Umbilical cord (tissue), 1 donor: ENCODE measurements at regions not wholly inside any gene's neighbourhood (a gene's known extent, or its start where the extent isn't known, plus 50 kb on each side); places are given as distances from the start of the nearest gene placed in this dataset.
"Not testable (repeated sequence)": the region's sequence is repeated elsewhere in the genome, so short reads cannot be mapped to it uniquely, and the experiment has no call there.

Experiments used
- DNase-seq: peaks from one replicate; pipeline ENCODE4 v3.0.0-alpha.2; 2015; ENCODE audit warnings: low spot score

DNA sequence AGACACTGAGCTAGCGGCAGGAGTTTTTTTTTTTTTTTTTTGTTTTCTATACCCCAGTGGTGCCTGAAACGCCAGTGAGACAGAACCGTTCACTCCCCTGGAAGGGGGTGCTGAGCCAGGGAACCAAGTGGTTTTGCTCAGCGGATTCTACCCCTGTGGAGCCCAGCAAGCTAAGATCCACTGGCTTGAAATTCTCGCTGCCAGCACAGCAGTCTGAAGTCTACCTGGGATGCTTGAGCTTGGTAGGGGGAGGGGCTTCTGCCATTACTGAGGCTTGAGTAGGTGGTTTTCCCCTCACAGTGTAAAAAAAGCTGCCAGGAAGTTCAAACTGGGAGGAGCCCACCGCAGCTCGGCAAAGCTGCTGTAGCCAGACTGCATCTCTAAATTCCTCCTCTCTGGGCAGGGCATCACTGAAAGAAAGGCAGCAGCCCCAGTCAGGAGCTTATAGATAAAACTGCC is 173.0 kb downstream of the DMAC1 start:
- not testable (repeated sequence) for DNase-seq

DNA sequence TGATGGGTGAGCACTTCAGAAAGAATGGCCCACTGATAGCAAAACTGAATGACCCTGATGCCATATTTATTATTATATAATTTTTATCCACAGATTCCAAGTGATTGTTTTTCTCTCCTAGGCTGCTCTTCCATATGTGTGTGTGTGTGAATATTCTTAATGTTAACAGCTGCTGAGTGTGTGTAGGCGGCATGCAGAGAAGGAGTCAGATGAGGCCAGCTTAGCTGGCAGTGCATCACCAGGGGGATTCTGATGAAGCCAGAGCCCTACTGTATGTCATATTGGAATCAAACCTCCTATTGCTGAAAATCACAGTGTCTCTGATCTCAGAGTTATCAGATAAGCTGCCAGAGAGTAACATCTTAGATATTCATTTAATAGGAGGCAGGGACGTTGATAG is 177.1 kb downstream of the DMAC1 start:
- no peak for DNase-seq

DNA sequence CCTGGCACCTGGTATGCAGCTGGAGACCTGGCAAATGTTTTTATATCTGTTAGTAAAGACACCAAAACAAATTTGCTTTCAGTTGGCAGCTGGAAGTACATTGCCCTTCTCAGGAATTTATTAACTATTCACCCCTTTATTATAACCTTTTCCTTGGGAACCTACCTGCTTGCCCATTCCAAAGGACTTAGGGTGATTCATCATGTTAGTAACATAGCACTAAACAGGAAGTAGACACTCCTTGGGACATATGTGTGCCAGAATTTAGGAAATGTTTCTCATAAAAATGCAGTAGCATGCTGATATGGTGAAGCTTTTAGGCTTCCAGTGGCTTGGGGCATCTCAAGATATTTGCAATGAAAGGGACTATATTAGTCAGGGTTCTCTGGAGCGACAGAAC is 184.2 kb downstream of the DMAC1 start:
- DNase-seq, result no peak

DNA sequence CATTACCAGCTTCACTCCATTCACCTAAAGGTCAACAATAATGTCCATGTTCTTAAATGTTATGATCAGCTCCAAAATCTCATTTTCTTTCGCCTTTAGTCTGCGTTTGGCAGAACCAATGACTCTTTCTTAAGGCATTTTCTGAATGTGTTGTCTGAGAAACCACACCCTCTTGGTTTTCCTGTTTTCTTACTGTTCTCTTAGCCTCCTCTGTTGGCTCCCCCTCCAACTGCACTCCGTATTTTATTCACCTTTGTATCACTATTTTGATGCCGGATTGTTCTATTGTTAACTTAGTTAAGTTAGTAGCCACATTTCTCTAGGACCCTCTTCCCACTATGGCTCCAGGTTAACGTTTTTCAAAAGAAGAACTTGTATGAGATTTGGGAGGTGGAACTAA is 185.6 kb downstream of the DMAC1 start:
- DNase-seq, result no peak

DNA sequence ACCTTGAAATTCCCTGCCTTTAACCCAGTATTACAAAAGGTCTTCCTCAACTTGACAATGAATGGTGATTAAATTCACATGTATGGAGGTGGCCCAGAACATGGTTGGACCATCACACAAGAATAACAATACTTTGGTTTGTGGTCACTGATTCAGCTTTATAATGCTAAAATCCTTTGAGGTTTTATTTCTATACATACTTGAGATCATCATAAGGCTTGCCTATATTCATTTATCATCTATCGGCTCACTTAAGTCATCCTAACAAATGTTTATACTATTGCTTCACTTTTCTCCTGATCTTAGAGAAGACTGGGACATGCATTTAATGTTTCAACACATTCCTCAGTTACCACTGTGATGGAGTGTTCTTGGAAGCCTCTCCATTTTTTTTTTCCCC is 191.3 kb downstream of the DMAC1 start:
- DNase-seq, result peak; percentile 40

DNA sequence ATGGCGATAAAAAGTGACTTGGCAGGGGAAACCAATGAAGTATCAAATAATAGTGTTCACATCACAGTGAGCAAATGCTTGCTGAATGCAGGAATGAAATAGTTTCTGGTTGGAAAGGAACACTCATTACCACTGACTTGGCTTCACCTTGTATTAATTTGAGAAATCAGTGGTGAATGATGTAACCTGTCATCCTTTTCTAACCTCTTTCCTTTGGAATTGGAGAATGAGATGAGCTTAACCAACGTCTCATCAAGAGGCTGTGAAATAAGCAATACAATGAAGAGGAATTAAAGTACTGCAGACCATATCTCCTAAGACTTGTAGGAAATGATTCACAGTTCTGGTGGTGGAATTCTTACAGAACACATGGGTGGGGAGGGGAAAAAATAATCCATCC is 192.2 kb downstream of the DMAC1 start:
- no peak for DNase-seq

DNA sequence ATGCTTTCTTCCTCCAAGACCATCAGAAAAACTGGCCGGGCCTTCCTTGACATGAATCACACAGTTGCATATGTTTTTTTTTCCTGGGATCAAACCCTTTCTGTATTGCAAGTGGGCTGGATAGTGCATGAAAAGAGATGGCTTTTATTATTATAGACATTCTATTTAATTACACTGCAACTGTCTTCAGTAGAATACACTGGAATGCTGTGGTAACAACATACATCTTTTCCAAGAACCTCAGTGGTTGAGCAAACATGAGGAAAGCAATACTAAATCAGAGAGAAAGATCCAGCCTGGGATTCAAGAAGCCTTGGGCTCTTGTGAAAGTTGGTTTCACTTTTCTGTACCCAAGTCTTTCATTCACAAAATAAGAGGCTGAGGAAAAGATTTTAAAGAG is 193.0 kb downstream of the DMAC1 start:
- DNase-seq, result no peak

DNA sequence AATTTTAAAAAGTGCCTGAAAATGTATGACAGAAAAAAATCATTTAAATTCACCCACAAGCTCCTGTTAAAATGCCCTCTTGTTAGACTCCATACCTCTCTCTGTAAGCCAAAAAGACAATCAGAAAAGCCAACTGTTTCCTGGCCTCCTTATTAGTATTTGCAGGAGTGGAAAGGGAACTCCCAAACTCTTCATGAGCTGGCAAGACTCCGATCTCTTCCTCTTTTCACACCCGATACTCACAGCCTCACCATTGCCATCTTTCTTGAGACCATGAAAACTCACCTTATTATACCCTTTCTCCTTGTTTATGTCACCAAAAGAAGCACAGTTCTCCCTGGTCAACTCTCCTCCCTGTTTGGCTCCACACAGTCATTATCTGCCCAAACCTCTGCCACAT is 197.8 kb downstream of the DMAC1 start:
- no peak for DNase-seq

DNA sequence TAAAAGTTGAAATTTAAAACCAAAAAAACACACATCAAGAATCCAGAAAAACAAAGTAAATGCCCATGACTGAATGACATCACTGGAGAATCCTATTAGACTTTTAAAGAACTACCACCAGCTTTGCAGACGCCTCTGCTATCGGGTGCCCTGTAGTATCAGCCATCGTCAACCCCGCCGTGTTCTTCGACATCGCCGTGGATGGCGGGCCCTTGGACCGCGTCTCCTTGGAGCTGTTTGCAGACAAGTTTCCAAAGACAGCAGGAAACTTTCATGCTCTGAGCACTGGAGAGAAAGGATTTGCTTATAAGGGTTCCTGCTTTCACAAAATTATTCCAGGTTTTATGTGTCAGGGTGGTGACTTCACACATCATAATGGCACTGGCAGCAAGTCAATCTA is 201.9 kb downstream of the DMAC1 start:
- DNase-seq, result no peak

DNA sequence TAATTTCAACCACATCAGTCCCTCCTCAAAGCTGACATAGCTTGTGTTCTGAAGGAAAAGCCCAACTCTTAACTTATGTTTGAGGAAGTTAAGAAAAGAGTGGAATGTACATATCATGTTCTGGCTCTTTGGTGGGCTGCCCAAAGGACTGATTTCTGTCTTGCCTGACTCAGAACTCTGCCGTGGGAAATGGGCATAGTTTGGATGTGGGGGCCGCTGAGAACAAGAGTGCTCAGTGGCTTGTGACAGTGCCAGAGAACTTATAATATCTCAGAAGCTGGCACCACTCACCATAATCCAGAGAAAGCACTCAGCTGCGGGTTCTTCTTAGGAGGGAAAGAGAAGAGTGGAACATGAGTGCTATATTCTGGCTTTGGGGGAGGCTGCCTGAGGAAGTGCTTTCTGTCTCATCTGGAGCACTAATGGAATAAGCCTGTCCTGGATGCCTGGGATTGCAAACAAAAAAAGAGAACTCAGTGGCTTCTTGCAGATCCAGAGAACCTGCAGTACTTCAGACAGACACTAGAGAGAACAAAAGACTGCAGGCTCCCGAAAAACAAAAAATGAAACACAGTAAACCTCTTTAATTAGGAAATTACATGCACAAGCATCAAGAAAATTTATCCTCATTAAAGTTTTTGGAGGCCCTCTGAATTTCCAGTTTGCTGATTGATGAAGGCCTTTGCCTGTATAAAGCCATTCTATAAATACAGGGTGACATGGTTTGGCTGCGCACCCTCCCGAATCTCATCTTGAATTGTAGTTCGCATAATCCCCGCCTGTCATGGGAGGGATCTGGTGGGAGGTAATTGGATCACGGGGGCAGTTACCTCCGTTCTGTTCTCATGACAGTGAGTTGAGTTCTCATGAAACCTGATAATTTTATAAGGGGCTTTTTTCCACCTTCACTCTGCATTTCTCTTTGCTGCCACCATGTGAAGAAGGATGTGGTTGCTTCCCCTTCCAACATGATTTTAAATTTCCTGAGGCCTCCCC is 207.0 kb downstream of the DMAC1 start:
- no peak for DNase-seq

DNA sequence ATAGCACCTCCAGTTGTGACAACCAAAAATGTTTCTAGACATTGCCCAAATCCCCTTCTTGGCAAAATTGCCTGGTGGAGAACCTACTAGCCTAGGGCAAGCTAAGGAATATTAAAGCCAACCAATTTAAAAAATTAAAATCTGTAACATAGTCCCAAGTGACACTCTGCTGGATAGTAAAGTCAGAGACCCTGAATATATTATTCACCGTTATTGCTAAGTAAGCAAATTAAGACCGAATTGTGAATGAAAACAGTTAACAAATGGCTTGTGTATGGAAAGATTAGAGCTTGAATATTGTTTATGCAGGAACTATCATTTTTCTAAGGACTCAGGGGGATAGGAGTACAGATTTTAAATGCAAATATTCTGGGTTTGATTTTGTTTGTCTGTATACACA is 208.1 kb downstream of the DMAC1 start:
- no peak for DNase-seq

DNA sequence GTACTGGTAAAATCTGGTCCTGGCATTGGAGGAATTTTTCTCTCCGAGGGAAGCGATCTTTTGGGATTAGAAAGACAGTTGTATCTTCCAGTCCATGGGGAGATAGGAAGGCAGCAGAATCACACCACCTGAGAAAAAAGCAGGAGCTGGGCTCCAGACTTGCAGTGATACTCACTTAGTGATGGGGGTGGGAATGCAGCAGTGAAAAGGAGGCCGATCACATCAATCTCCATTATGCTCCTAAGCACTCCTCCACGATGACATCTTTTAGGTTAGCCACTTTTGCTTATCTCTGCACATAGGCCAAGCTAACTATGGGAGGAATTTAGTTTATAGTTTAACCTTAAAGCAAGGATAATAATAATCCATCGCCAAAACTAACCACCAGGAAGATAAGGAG is 219.0 kb downstream of the DMAC1 start:
- DNase-seq, result no peak

DNA sequence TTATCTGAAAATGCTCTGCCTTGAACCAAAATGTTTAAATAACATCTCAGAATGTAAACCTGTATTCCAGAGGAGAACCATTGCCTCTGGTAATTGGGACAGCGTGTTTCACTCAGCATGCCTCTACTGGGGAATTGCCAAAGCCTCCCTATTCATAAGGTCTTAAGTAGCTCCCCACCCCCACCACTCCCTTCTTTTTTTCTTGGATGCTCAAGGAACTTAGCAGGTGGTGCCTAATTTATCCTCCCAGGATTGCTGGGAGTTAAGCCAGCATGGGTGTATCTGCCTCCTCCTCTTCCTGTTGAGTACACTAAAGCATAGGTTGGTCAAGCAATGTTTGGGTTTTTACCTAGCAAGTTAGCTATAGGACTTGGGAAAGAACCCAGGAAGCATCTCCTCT is 220.2 kb downstream of the DMAC1 start:
- no peak for DNase-seq

DNA sequence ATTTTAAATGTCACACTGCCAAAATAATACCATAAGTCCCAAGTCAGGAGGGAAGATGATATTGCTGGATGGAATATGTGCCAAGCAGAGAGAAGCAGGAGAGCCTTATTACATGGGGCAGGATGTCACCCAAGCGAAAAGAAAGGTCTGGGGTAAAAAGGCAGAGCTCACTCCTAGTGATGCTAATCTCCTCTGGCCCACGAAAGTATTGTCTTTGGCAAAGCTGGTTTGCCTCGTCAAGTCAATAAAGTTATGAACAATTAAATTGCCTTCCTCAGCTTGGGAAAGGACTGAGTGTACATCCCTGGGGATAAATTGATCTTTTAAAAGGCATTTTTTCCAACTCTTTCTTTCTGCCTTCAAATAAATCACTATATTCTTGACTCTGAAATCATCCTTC is 220.6 kb downstream of the DMAC1 start:
- DNase-seq, result no peak

DNA sequence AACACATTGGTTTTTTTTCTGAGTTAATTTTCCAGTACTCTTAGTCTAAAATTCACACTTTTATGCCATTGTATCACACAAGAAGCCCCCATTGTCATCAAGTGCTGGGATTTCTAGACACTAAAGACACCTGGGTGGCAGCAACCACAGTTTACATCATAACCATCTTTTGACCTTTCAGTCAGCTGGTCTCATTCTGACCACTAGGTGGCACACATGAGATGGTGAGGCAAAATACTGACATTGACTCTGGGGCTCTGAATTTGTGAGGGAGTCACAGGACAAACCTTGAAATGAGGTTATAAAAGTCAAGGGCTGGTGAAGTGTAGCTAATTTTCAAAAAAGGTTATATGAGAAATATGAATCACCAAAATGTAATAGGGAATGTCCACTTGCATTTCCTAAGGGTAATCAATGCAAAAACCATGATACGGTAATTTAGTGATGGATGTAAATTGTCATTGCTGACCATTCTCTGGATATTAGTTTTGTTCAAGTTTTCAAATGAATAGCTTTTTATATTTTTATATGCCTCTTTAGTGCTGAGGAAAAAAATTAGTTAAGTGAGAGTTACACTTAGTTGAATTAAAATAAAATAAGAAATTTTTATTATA is 229.4 kb downstream of the DMAC1 start:
- peak; percentile 33 for DNase-seq

DNA sequence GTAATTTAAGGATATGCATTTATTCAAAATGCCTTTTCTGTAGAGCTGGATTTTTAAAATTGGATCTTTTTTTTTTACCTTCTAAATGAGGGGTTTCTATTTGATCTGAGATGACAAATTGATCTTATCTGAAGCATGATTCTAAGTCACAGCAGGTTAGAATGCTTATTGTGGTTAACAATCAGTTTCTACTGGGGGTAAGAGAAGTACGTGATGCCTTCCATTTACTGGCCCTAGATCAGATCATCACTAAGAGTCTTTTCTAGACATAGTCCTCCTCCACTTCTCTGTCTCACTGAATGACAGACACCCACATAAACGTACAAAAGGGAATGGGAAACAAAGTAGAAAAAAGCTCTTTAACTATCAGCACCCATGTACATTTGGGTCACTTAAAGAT is 231.9 kb downstream of the DMAC1 start:
- no peak for DNase-seq

DNA sequence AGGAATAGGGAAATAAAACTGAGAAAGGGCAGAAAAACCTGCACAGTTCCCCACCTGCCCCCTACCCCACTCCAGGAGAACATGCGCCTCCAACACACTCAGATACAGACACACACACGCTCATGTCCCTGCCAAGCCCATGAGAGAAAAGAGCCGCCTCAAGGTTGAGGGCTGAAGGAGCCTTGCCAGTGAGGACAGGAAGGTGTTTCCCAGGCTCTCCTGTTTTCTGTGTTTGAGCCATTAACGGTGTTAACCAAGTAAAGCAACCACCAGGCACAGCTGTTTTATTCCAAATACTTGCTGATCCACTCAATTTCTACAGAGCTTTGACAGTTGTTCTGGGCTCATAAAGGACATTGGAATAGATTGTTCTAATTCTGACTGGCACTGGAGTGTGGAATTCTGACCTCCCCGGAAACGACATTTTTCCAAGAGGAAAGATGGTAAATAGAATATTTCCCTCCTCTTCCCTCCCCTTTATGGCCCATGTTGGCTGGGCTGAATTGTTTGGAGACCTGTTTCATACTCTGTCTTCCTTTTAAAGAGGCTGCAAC is 238.0 kb downstream of the DMAC1 start:
- no peak for DNase-seq

DNA sequence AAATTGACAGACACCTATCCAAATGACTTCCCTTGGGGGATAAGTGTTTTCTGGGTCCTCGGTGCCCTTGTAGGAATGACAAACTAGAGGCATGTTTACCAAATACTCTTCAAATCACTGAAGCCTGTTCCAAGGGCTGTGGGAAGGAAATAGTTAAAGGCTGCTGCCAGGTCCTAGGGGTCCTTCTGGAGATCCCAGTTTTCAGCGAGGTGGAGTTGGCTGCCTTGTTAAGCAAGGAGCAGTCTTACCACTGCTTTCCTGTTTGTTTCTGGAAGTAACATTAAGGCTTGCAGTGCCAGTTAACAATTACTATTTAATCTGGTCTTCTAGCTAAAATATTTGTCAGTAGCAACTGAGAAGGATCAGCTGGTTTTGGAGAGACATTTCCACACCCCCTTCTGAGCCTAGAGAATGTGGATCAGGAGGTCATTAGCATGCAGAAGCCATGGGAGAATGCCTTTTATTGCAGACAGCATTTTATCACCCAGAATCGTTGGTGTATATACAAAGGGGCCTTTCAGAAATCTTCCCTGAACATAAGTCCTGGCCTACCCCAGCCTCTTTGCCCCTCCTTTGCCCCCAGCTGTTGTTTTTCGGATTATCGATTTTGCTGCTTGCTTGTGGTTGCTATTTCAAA is 238.8 kb downstream of the DMAC1 start:
- DNase-seq, result no peak

DNA sequence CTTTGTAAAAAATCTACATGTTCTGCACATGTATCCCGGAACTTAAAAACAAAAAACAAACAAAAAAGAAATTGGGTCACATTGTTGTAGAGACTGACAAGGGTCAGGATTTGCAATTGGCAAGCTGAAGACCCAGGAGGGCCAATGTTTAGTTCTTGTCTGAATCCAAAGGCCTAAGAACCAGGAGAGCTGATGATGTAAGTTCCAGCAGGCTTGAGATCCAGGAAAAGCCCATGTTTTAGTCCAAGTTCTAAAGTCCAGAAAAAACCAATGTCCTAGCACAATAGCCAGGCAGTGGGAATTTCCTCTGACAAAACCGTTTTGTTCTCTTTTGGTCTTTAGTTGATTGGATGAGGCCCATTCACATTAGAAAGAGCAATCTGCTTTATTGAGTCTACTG is 244.9 kb downstream of the DMAC1 start:
- DNase-seq, result no peak

DNA sequence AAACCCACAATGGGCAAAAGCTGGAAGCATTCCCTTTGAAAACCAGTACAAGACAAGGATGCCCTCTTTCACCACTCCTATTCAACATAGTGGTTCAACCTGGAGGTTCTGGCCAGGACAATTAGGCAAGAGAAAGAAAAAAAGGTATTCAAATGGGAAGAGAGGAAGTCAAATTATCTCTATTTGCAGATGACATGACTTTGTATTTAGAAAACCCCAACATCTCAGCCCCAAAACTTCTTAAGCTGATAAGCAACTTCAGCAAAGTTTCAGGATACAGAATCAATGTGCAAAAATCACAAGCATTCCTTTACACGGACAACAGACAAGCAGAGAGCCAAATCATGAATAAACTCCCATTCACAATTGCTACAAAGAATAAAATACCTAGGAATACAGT is 246.9 kb downstream of the DMAC1 start:
- not testable (repeated sequence) for DNase-seq

DNA sequence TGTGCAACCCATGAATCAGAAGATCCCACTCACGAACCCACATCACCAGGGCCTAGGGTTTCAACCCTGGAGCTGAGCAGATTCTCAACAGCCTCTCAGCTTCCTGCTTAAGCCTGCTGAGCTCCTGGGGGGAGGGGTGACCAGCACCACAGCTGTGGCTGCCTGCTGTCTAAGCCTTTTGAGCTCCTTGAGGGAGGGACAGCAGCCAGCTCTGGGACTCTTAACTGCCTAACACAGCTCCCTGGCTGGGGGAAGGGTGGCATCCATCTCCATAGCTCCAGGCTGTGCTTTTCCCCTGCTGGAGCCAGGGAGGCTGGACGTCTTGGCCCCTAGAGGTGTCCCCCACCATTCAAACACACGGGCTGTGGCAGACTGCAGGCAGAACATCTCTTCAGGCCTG is 250.3 kb downstream of the DMAC1 start:
- DNase-seq, result peak; percentile 90

DNA sequence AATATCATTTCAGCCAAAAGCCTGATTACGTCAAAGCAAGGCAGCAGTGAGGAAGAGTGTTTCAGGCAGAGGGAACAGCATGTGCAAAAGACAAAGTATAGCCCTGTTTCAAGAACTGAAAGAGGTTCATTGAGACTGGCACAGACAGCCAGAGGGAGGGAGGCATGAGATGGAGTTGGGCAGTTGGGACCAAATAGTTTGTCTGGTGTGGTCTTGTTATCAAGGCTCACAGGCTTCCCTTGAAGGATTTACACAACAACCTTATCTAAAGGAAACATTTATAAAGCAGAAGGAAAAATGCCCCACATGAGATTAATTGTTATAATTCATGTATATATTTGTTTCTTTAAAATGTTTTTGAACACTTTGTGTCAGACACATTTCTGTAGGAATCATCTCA is 253.3 kb downstream of the DMAC1 start:
- no peak for DNase-seq
